Natural killer cell (primary cell): ENCODE measurements at regions not wholly inside any gene's neighbourhood (a gene's known extent, or its start where the extent isn't known, plus 50 kb on each side); places are given as distances from the start of the nearest gene placed in this dataset.

Experiments used
- ATAC-seq, 3 donors: fragments of 150-1000 bp in 2 of 3; fragments of 200-7000 bp in 1 of 3; cut with Tn5 transposase; 1 replicate in 1 of 3; 2 replicates in 2 of 3; pipeline ENCODE4 v1.10.0; 2021; ENCODE audit warnings: mild to moderate bottlenecking in 2 of 3, moderate library complexity in 2 of 3
- DNase-seq, 2 donors: peaks; one replicate each; pipeline versions ENCODE4 v3.0.0 to v3.0.0-alpha.2; 2013 to 2021; ENCODE audit warnings: mixed read lengths in 1 of 2
- H3K27ac ChIP-seq: one replicate; pipeline ENCODE4 v1.5.1; 2013; ENCODE audit warnings: mild to moderate bottlenecking, low read length
- H3K27me3 ChIP-seq: one replicate; pipeline ENCODE4 v1.6.1; 2013; ENCODE audit warnings: low read length; ENCODE audit not compliant: control insufficient read depth, insufficient read depth
- H3K36me3 ChIP-seq: one replicate; pipeline ENCODE4 v1.6.1; 2013; ENCODE audit warnings: low read length; ENCODE audit not compliant: control insufficient read depth, insufficient read depth
- H3K4me1 ChIP-seq: one replicate; pipeline ENCODE4 v1.6.1; 2013; ENCODE audit warnings: low read length; ENCODE audit not compliant: control insufficient read depth, insufficient read depth
- H3K4me3 ChIP-seq: one replicate; pipeline ENCODE4 v1.5.1; 2013; ENCODE audit warnings: low read length
- H3K9me3 ChIP-seq: one replicate; pipeline ENCODE4 v1.6.1; 2013; ENCODE audit warnings: low read length; ENCODE audit not compliant: control insufficient read depth, insufficient read depth
- H3K27ac Mint-ChIP-seq, 2 donors: one replicate each; pipeline ENCODE4 v1.8.0; 2022; ENCODE audit warnings: mild to moderate bottlenecking in 2 of 2, mixed read lengths in 2 of 2, moderate library complexity in 1 of 2
- H3K27me3 Mint-ChIP-seq, 2 donors: one replicate each; pipeline ENCODE4 v1.8.0; 2022; ENCODE audit warnings: low read depth in 2 of 2, mixed read lengths in 2 of 2
- H3K36me3 Mint-ChIP-seq: one replicate; pipeline ENCODE4 v1.8.0; 2022; ENCODE audit warnings: mixed read lengths
- H3K4me1 Mint-ChIP-seq, 2 donors: one replicate each; pipeline ENCODE4 v1.8.0; 2022; ENCODE audit warnings: mixed read lengths in 2 of 2
- H3K4me3 Mint-ChIP-seq: one replicate; pipeline ENCODE4 v1.8.0; 2022; ENCODE audit warnings: mild to moderate bottlenecking, moderate library complexity, mixed read lengths
- H3K9me3 Mint-ChIP-seq, 2 donors: one replicate each; pipeline ENCODE4 v1.8.0; 2022; ENCODE audit warnings: mixed read lengths in 2 of 2
- CTCF ChIP-seq: fragments of 200-600 bp; IDR thresholded peaks from one replicate; pipeline ENCODE4 v1.8.0; 2022; ENCODE audit warnings: antibody characterized with exemption
- WGBS: methylation state at CpG from one replicate; pipeline ENCODE4 v1.1.7; 2013; ENCODE audit warnings: missing lambda C conversion rate; ENCODE audit not compliant: insufficient coverage; 5-methylcytosine and 5-hydroxymethylcytosine counted together
- intact Hi-C: fragments of 100-400 bp; cut with micrococcal nuclease; formaldehyde crosslinking; loops from one replicate; pipeline ENCODE4 v1.14.2; 2022

GRCh38 chr6:108744996-108745395 is 103.2 kb upstream of the ARMC2 start:
- H3K36me3 Mint-ChIP-seq: no peaks in the 10 kb centered on the region
- no peak overlapping the region for H3K4me3 ChIP-seq
- no peaks in the 10 kb centered on the region for H3K9me3 Mint-ChIP-seq

GRCh38 chr6:108745664-108746336 is 102.4 kb upstream of the ARMC2 start:
- H3K4me1 ChIP-seq: no peaks in the 10 kb centered on the region
- no peak overlapping the region for H3K4me3 Mint-ChIP-seq
- H3K4me3 ChIP-seq: no peak overlapping the region
- DNase-seq (no peak), ATAC-seq (no peak)
- no peak overlapping the region for H3K27ac Mint-ChIP-seq
- no peaks in the 10 kb centered on the region for H3K4me1 Mint-ChIP-seq
- H3K36me3 Mint-ChIP-seq: no peaks in the 10 kb centered on the region
- no peak for TF ChIP-seq CTCF
- no peak overlapping the region for H3K27ac ChIP-seq
- intact Hi-C loops: no loop called here
- H3K36me3 ChIP-seq: no peaks in the 10 kb centered on the region
- peaks cover 4 to 31% of the 10 kb centered on the region in 2 donors for H3K27me3 Mint-ChIP-seq
- no peaks in the 10 kb centered on the region for H3K9me3 Mint-ChIP-seq
- no peaks in the 10 kb centered on the region for H3K9me3 ChIP-seq
- WGBS: 96% methylated on average over 2 of the region's 2 CpGs
- H3K27me3 ChIP-seq: no peaks in the 10 kb centered on the region

More at GRCh38 chr6:108744996-108745395, 103.2 kb upstream of the ARMC2 start:
- Mint-ChIP-seq H3K27me3 (peaks cover 4 to 31% of the 10 kb centered on the region in 2 donors), H3K4me3 (no peak overlapping the region), H3K4me1 (no peaks in the 10 kb centered on the region), H3K27ac (no peak overlapping the region)
- Histone ChIP-seq H3K27me3 (no peaks in the 10 kb centered on the region), H3K9me3 (no peaks in the 10 kb centered on the region), H3K27ac (no peak overlapping the region), H3K4me1 (no peaks in the 10 kb centered on the region), H3K36me3 (no peaks in the 10 kb centered on the region)
- no peak for TF ChIP-seq CTCF
- intact Hi-C loops: no loop called here
- 89% methylated on average over 5 of the region's 5 CpGs for WGBS
- DNase-seq: no peak
- ATAC-seq: no peak

GRCh38 chr6:108746366-108746765 is 101.9 kb upstream of the ARMC2 start:
- no peaks in the 10 kb centered on the region for H3K27me3 ChIP-seq
- 93% methylated on average over 5 of the region's 5 CpGs for WGBS
- H3K27ac ChIP-seq: no peak overlapping the region
- no peaks in the 10 kb centered on the region for H3K9me3 ChIP-seq
- H3K36me3 ChIP-seq: no peaks in the 10 kb centered on the region
- no peaks in the 10 kb centered on the region for H3K36me3 Mint-ChIP-seq
- peaks cover 3 to 27% of the 10 kb centered on the region in 2 donors for H3K27me3 Mint-ChIP-seq
- H3K9me3 Mint-ChIP-seq: no peaks in the 10 kb centered on the region
- H3K4me1 ChIP-seq: no peaks in the 10 kb centered on the region
- DNase-seq (no peak), ATAC-seq (no peak)
- no peak overlapping the region for H3K4me3 ChIP-seq
- no peak overlapping the region for H3K27ac Mint-ChIP-seq
- no peak overlapping the region for H3K4me3 Mint-ChIP-seq
- TF ChIP-seq CTCF: no peak
- no peaks in the 10 kb centered on the region for H3K4me1 Mint-ChIP-seq
- intact Hi-C loops: no loop called here
